22Rv1 (cell line): ENCODE measurements at regions not wholly inside any gene's neighbourhood (a gene's known extent, or its start where the extent isn't known, plus 50 kb on each side); places are given as distances from the start of the nearest gene placed in this dataset.

Experiments
- ZFX ChIP-seq: fragments of 450-650 bp; IDR thresholded peaks from 2 replicates; pipeline ENCODE4 v1.6.1; 2017; ENCODE audit warnings: antibody characterized with exemption, borderline replicate concordance
- TF ChIP-seq, protein P1 (sequence below): fragments of 450-650 bp; IDR thresholded peaks from 2 replicates; pipeline ENCODE4 v1.5.1; 2017; ENCODE audit warnings: mild to moderate bottlenecking

DNA sequence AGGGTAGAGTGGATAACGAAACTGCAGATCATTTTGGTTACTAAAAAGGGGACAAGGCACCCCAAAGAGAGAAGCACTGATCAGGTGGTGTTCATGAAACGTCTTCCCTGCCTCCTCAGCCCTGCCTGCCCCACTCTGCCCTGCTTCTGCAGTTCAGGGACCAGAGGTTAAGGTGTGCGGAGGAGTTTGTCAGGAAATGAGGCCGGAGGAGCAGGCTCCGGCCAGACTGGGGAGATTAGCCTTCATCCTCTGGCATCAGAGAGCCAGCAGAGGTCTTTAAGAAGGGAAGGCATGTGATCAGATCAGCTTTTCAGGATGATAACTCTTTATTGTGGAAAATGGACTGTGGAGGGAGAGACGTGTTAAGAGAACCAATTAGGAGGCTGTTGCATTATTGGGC is 291.9 kb upstream of the NR5A2 start:
- TF ChIP-seq, protein P1, sequence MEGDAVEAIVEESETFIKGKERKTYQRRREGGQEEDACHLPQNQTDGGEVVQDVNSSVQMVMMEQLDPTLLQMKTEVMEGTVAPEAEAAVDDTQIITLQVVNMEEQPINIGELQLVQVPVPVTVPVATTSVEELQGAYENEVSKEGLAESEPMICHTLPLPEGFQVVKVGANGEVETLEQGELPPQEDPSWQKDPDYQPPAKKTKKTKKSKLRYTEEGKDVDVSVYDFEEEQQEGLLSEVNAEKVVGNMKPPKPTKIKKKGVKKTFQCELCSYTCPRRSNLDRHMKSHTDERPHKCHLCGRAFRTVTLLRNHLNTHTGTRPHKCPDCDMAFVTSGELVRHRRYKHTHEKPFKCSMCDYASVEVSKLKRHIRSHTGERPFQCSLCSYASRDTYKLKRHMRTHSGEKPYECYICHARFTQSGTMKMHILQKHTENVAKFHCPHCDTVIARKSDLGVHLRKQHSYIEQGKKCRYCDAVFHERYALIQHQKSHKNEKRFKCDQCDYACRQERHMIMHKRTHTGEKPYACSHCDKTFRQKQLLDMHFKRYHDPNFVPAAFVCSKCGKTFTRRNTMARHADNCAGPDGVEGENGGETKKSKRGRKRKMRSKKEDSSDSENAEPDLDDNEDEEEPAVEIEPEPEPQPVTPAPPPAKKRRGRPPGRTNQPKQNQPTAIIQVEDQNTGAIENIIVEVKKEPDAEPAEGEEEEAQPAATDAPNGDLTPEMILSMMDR, result no peak
- TF ChIP-seq ZFX, result no peak
